ENCODE measurements at regions not wholly inside any gene's neighbourhood (a gene's known extent, or its start where the extent isn't known, plus 50 kb on each side); places are given as distances from the start of the nearest gene placed in this dataset.

GRCh38 chr4:106478152-106478551, 109.6 kb upstream of the GIMD1 start:
- H3K9ac ChIP-seq (ENCODE audit: low read length): no peak overlapping the region
- DNase-seq (no peak), ATAC-seq (ENCODE audit: low read depth) (no peak)
- CTCF ChIA-PET: no interaction called here
- no peak overlapping the region for H3K27ac Mint-ChIP-seq
- no peak overlapping the region for H3K27ac ChIP-seq (ENCODE audit: low read length in 2 of 2)
- no peak overlapping the region for H3K4me3 Mint-ChIP-seq
- peaks cover 3% of the 10 kb centered on the region for H3K9me3 Mint-ChIP-seq (ENCODE audit: insufficient read depth)
- no peaks in the 10 kb centered on the region for H3K9me3 ChIP-seq (ENCODE audit: control extremely low read depth in 1 of 3, control insufficient read depth in 2 of 3, insufficient read depth in 1 of 3, low read length in 2 of 3)
- no peak overlapping the region for H3K4me3 ChIP-seq (ENCODE audit: control extremely low read depth in 1 of 5, extremely low read depth in 1 of 5, insufficient read depth in 1 of 5, low read depth in 2 of 5, low read length in 4 of 5)
- no peaks in the 10 kb centered on the region for H3K79me2 ChIP-seq (ENCODE audit: control insufficient read depth, insufficient read depth, low read length)
- no CpG with 5 or more reads among the region's 5 CpGs for WGBS (ENCODE audit: insufficient coverage)
- TF ChIP-seq CTCF (IDR thresholded peaks at IDR 0.05) (no peak), EZH2 (IDR thresholded peaks at IDR 0.05; ENCODE audit: borderline replicate concordance, insufficient read depth, low read depth, low read length, poor library complexity, severe bottlenecking) (no peak)
- no peaks in the 10 kb centered on the region for H3K4me1 Mint-ChIP-seq
- H3K27me3 Mint-ChIP-seq: peaks cover 4% of the 10 kb centered on the region
- no peaks in the 10 kb centered on the region for H3K36me3 ChIP-seq (replicated peaks in 1 of 2; ENCODE audit: control extremely low read depth in 1 of 2, control insufficient read depth in 1 of 2, extremely low read depth in 1 of 2, insufficient read depth in 2 of 2, low read length in 1 of 2)
- H3K4me1 ChIP-seq (ENCODE audit: control insufficient read depth in 2 of 2, insufficient read depth in 2 of 2, low read length in 2 of 2): no peaks in the 10 kb centered on the region
- no peak overlapping the region for H3K4me2 ChIP-seq (replicated peaks; ENCODE audit: low read depth, low read length, poor library complexity, severe bottlenecking)
- POLR2A ChIA-PET: no interaction called here
- H4K20me1 ChIP-seq (ENCODE audit: control insufficient read depth, insufficient read depth, low read length, poor library complexity, severe bottlenecking): no peaks in the 10 kb centered on the region
- no peaks in the 10 kb centered on the region for H3K27me3 ChIP-seq (replicated peaks in 1 of 4; ENCODE audit: control extremely low read depth in 1 of 4, control insufficient read depth in 3 of 4, insufficient read depth in 4 of 4, low read length in 3 of 4)
- intact Hi-C loops (cut with micrococcal nuclease): no loop called here
- no peak overlapping the region for H2AFZ ChIP-seq (ENCODE audit: insufficient read depth, low read depth, low read length, poor library complexity, severe bottlenecking)

- Histone ChIP-seq H4K20me1 (ENCODE audit: control insufficient read depth, insufficient read depth, low read length, poor library complexity, severe bottlenecking) (no peaks in the 10 kb centered on the region), H3K4me3 (ENCODE audit: control extremely low read depth in 1 of 5, extremely low read depth in 1 of 5, insufficient read depth in 1 of 5, low read depth in 2 of 5, low read length in 4 of 5) (no peak overlapping the region), H3K9ac (ENCODE audit: low read length) (no peak overlapping the region), H3K9me3 (ENCODE audit: control extremely low read depth in 1 of 3, control insufficient read depth in 2 of 3, insufficient read depth in 1 of 3, low read length in 2 of 3) (peaks cover 0 to under 1% (median 0%) of the 10 kb centered on the region in 3 donors), H3K27ac (ENCODE audit: low read length in 2 of 2) (no peak overlapping the region), H3K4me2 (replicated peaks; ENCODE audit: low read depth, low read length, poor library complexity, severe bottlenecking) (no peak overlapping the region), H3K79me2 (ENCODE audit: control insufficient read depth, insufficient read depth, low read length) (no peaks in the 10 kb centered on the region), H3K4me1 (ENCODE audit: control insufficient read depth in 2 of 2, insufficient read depth in 2 of 2, low read length in 2 of 2) (no peaks in the 10 kb centered on the region), H2AFZ (ENCODE audit: insufficient read depth, low read depth, low read length, poor library complexity, severe bottlenecking) (no peak overlapping the region), H3K36me3 (replicated peaks in 1 of 2; ENCODE audit: control extremely low read depth in 1 of 2, control insufficient read depth in 1 of 2, extremely low read depth in 1 of 2, insufficient read depth in 2 of 2, low read length in 1 of 2) (no peaks in the 10 kb centered on the region), H3K27me3 (replicated peaks in 1 of 4; ENCODE audit: control extremely low read depth in 1 of 4, control insufficient read depth in 3 of 4, insufficient read depth in 4 of 4, low read length in 3 of 4) (no peaks in the 10 kb centered on the region)
- Mint-ChIP-seq H3K4me3 (no peak overlapping the region), H3K27me3 (no peaks in the 10 kb centered on the region), H3K4me1 (no peaks in the 10 kb centered on the region), H3K27ac (no peak overlapping the region), H3K9me3 (ENCODE audit: insufficient read depth) (no peaks in the 10 kb centered on the region)
- no peak for ATAC-seq (ENCODE audit: low read depth)
- no peak for DNase-seq
- CTCF ChIA-PET: no interaction called here
- POLR2A ChIA-PET: no interaction called here
- 60% methylated on average over 1 of the region's 1 CpG for WGBS (ENCODE audit: insufficient coverage)
- TF ChIP-seq CTCF (IDR thresholded peaks at IDR 0.05) (no peak), EZH2 (IDR thresholded peaks at IDR 0.05; ENCODE audit: borderline replicate concordance, insufficient read depth, low read depth, low read length, poor library complexity, severe bottlenecking) (no peak)
- intact Hi-C loops (cut with micrococcal nuclease): no loop called here
Measured at GRCh38 chr4:106476741-106477140, 108.2 kb upstream of the GIMD1 start.

Measured in B cell (primary cell).